CD4-positive, CD25-positive, alpha-beta regulatory T cell (primary cell): ENCODE measurements at regions not wholly inside any gene's neighbourhood (a gene's known extent, or its start where the extent isn't known, plus 50 kb on each side); places are given as distances from the start of the nearest gene placed in this dataset.
A peak's percentile ranks its signal among the peaks of the same experiment; 100 is the strongest.

ENCODE experiments used
- ATAC-seq, 2 donors: fragments of 150-1000 bp; cut with Tn5 transposase; one replicate each; pipeline ENCODE4 v1.10.0; 2021; ENCODE audit warnings: low read depth in 2 of 2, moderate number of reproducible peaks in 2 of 2, moderate library complexity in 1 of 2
- DNase-seq, 3 donors: peaks; one replicate each; pipeline versions ENCODE4 v3.0.0 to v3.0.0-alpha.2; 2012 to 2022; ENCODE audit warnings: mixed read lengths in 1 of 3
- H3K27ac ChIP-seq: one replicate; pipeline ENCODE4 v1.7.0; 2013; ENCODE audit warnings: mild to moderate bottlenecking, low read length; ENCODE audit not compliant: insufficient read depth, poor library complexity, severe bottlenecking
- H3K27me3 ChIP-seq: one replicate; pipeline ENCODE4 v1.7.0; 2013; ENCODE audit warnings: low read length; ENCODE audit not compliant: control insufficient read depth, insufficient read depth
- H3K36me3 ChIP-seq: one replicate; pipeline ENCODE4 v1.7.0; 2013; ENCODE audit warnings: mild to moderate bottlenecking, low read length, moderate library complexity; ENCODE audit not compliant: control insufficient read depth, insufficient read depth
- H3K4me1 ChIP-seq: 2 replicates; pipeline ENCODE4 v1.7.0; 2013; ENCODE audit warnings: mild to moderate bottlenecking, low read length; ENCODE audit not compliant: insufficient read depth, control insufficient read depth, poor library complexity, severe bottlenecking
- H3K4me3 ChIP-seq: one replicate; pipeline ENCODE4 v1.7.0; 2013; ENCODE audit warnings: low read depth, mild to moderate bottlenecking, low read length, moderate library complexity
- H3K9me3 ChIP-seq, 2 experiments: 1 replicate in 1 of 2; 2 replicates in 1 of 2; pipeline ENCODE4 v1.7.0; 2013; ENCODE audit warnings: low read length in 2 of 2, mild to moderate bottlenecking in 1 of 2, moderate library complexity in 1 of 2; ENCODE audit not compliant: control insufficient read depth in 2 of 2
- H3K27ac Mint-ChIP-seq, 3 donors: one replicate each; pipeline ENCODE4 v1.8.0; 2020 to 2022; ENCODE audit warnings: mild to moderate bottlenecking in 3 of 3, mixed read lengths in 3 of 3, moderate library complexity in 2 of 3
- H3K27me3 Mint-ChIP-seq: one replicate; pipeline ENCODE4 v1.8.0; 2022; ENCODE audit warnings: mild to moderate bottlenecking, mixed read lengths
- H3K36me3 Mint-ChIP-seq: one replicate; pipeline ENCODE4 v1.8.0; 2020; ENCODE audit warnings: mixed read lengths
- H3K4me1 Mint-ChIP-seq, 4 donors: one replicate each; pipeline ENCODE4 v1.8.0; 2020 to 2022; ENCODE audit warnings: mixed read lengths in 4 of 4, mild to moderate bottlenecking in 1 of 4
- H3K4me3 Mint-ChIP-seq, 4 donors: one replicate each; pipeline ENCODE4 v1.8.0; 2020 to 2022; ENCODE audit warnings: mild to moderate bottlenecking in 4 of 4, mixed read lengths in 4 of 4, moderate library complexity in 3 of 4
- H3K9me3 Mint-ChIP-seq, 7 donors: one replicate each; pipeline ENCODE4 v1.8.0; 2020 to 2022; ENCODE audit warnings: mixed read lengths in 7 of 7, mild to moderate bottlenecking in 3 of 7, moderate library complexity in 2 of 7

DNA sequence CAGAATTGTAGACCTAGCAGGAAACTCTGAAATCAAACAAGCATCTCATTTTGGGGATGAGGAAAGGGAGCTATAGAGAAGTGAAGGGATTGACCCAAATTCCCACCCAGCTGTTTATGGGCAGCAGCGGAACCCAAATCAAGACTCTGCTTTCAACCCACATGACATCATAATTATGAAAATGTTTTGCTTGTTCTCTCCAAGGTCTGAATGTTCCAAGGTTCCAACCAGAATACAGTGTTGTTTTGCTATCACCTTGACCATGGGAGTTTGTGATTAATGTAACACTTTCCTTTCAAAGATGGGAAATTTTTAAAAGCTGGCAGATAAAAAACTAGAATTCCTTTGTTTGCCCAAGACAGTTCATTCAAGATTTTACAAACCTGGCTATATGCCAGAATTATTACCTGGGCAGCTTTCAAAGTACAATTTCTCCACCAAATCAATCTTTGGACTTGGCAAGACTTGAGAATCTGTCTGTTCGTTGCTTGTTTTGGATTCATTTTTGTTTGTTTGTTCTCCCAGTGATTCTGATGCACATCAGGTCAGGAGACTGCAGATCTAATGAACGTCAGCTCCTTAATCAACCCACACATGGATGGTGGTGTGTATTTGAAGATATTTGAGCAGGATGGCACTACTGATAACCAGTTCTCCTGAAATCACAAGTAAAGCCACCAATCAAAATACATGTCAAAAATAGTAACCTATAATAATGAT lies 322.7 kb downstream of the FOXO1 start:
- no peak for DNase-seq

DNA sequence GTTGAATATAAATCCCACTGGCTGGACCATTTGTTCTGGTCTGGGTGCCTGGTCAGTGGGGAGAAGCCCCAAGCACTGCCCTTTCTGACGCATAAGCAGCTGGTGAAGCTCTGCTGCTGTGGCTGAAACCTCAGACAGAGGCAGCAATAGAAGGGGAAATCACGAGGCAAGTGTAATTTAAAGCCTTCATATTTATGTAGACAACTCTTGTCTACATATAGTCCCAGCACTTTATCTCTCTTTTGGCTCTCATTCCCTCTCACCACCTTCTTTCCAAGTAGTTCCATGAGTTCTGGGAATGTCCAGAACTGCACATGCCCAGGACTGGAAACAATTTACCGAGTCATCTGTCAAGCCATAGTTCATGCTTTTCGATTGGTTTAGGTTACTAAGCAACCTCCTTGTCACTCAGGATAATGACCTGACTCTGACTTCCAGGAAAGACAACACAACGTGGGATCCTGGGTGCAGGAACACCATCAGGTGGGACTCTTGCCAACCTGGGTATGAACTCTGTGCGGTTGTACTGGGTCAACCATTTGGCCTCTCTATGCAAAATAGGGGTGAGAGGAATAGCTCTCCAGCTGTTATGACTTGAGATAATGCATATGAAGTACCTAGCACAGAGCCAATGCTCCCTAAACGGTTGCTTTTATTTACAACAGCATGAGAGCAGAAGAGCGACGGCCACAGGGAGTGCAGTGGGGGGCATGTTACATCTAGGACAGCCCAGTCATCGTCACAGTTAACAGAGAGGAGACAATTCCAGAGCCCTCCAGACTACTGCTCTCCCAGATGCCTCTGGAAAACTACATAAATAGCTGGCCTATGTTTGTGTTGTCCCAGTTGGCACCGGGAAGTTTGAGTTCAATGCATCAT lies 321.9 kb downstream of the FOXO1 start:
- no peaks in the 10 kb centered on the region for H3K36me3 Mint-ChIP-seq
- Histone ChIP-seq H3K27ac (no peak overlapping the region), H3K4me1 (no peaks in the 10 kb centered on the region), H3K9me3 (no peaks in the 10 kb centered on the region), H3K27me3 (no peaks in the 10 kb centered on the region), H3K4me3 (no peak overlapping the region), H3K36me3 (no peaks in the 10 kb centered on the region)
- no peaks in the 10 kb centered on the region for H3K27me3 Mint-ChIP-seq
- peaks cover 0 to 15% (median under 1%) of the 10 kb centered on the region in 4 donors for H3K4me1 Mint-ChIP-seq
- H3K9me3 Mint-ChIP-seq, result peaks cover 0 to 1% (median 0%) of the 10 kb centered on the region in 7 donors
- DNase-seq (no peak), ATAC-seq (no peak)
- peak overlapping the region in 2 of 3 donors; percentile 28 to 52 for H3K27ac Mint-ChIP-seq
- H3K4me3 Mint-ChIP-seq, result no peak overlapping the region

More for the DNA sequence above, 322.7 kb downstream of the FOXO1 start:
- no peaks in the 10 kb centered on the region for H3K36me3 Mint-ChIP-seq
- Histone ChIP-seq H3K4me3 (no peak overlapping the region), H3K27me3 (no peaks in the 10 kb centered on the region), H3K9me3 (no peaks in the 10 kb centered on the region), H3K27ac (no peak overlapping the region), H3K36me3 (no peaks in the 10 kb centered on the region), H3K4me1 (no peaks in the 10 kb centered on the region)
- no peak for ATAC-seq
- H3K27me3 Mint-ChIP-seq, result no peaks in the 10 kb centered on the region
- peak overlapping the region in 1 of 3 donors; percentile 28 for H3K27ac Mint-ChIP-seq
- peaks cover 0 to 15% (median under 1%) of the 10 kb centered on the region in 4 donors for H3K4me1 Mint-ChIP-seq
- H3K9me3 Mint-ChIP-seq, result peaks cover 0 to 1% (median 0%) of the 10 kb centered on the region in 7 donors
- H3K4me3 Mint-ChIP-seq, result no peak overlapping the region

GRCh38 chr13:40345149-40345514 lies 321.3 kb downstream of the FOXO1 start:
- Mint-ChIP-seq H3K27me3 (no peaks in the 10 kb centered on the region), H3K27ac (peak overlapping the region in 1 of 3 donors; percentile 52), H3K36me3 (no peaks in the 10 kb centered on the region), H3K4me1 (peaks cover 0 to 11% (median under 1%) of the 10 kb centered on the region in 4 donors), H3K4me3 (no peak overlapping the region), H3K9me3 (peaks cover 0 to 2% (median 0%) of the 10 kb centered on the region in 7 donors)
- ATAC-seq, result no peak
- H3K36me3 ChIP-seq, result no peaks in the 10 kb centered on the region
- no peaks in the 10 kb centered on the region for H3K9me3 ChIP-seq
- no peaks in the 10 kb centered on the region for H3K4me1 ChIP-seq
- H3K27me3 ChIP-seq, result no peaks in the 10 kb centered on the region
- no peak for DNase-seq
- no peak overlapping the region for H3K4me3 ChIP-seq
- H3K27ac ChIP-seq, result no peak overlapping the region

- no peak overlapping the region for H3K27ac ChIP-seq
- DNase-seq (no peak), ATAC-seq (no peak)
- H3K4me1 Mint-ChIP-seq, result peaks cover 0 to 8% (median under 1%) of the 10 kb centered on the region in 4 donors
- H3K9me3 ChIP-seq, result no peaks in the 10 kb centered on the region
- no peaks in the 10 kb centered on the region for H3K27me3 Mint-ChIP-seq
- no peaks in the 10 kb centered on the region for H3K27me3 ChIP-seq
- H3K36me3 Mint-ChIP-seq, result no peaks in the 10 kb centered on the region
- H3K36me3 ChIP-seq, result no peaks in the 10 kb centered on the region
- no peaks in the 10 kb centered on the region for H3K4me1 ChIP-seq
- H3K27ac Mint-ChIP-seq, result peak overlapping the region in 1 of 3 donors; percentile 74
- H3K4me3 Mint-ChIP-seq, result no peak overlapping the region
- peaks cover 0 to 2% (median 0%) of the 10 kb centered on the region in 7 donors for H3K9me3 Mint-ChIP-seq
- H3K4me3 ChIP-seq, result no peak overlapping the region
Measured at GRCh38 chr13:40345654-40346372, 320.6 kb downstream of the FOXO1 start.

DNA sequence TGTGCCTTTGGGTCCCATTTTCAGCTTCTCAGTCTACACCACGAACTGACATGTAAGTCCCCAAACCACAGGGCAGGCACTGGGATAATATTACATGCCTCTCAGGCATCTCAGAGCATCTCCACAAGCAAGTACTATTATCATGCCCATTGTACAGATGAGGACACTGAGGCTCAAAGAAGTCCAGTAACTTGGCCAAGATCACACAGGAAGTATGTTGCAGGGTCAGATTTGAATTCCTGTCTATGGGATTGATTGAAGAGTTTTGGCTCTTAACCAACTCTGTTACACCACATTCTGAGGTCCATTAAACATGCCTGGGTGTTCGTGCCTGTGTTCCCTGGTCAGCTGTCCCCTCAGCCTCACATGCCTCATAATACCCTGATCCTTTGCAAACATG lies 319.8 kb downstream of the FOXO1 start:
- Mint-ChIP-seq H3K4me1 (peaks cover 0 to 8% (median 3%) of the 10 kb centered on the region in 4 donors), H3K36me3 (no peaks in the 10 kb centered on the region), H3K4me3 (no peak overlapping the region), H3K27ac (no peak overlapping the region), H3K27me3 (no peaks in the 10 kb centered on the region), H3K9me3 (peaks cover 0 to 2% (median 0%) of the 10 kb centered on the region in 7 donors)
- no peak for DNase-seq
- no peaks in the 10 kb centered on the region for H3K4me1 ChIP-seq
- no peak overlapping the region for H3K27ac ChIP-seq
- H3K9me3 ChIP-seq, result no peaks in the 10 kb centered on the region
- no peaks in the 10 kb centered on the region for H3K27me3 ChIP-seq
- no peaks in the 10 kb centered on the region for H3K36me3 ChIP-seq
- no peak overlapping the region for H3K4me3 ChIP-seq
- ATAC-seq, result no peak

DNA sequence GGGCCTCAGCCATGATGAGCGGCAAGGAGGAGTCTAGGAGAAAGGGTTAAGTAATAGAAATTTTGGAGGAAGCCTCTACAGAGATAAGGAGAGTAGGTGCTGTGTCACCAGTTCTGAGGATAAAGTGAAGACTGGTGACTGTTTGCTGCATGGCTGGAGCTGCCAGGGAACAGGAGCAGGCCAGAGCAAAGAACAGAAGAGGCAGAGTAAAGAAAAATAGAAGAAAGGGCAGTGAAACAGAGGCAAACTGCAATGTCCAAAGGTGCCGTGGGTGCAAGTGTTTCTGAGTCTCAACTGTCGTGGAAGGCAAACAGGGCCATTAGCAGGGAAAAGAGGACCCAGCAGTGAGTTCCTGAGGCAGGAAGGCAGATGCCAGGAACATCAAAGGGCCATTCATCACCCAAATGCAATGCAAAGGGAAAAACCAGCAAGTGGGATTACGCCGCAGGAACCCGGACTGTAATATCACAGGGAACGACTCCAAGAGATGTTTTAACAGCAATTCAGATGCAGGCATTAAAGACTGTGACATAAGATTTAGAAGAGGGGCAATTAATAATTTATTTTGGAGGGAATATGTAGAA lies 318.3 kb downstream of the FOXO1 start:
- Mint-ChIP-seq H3K27ac (peak overlapping the region in 2 of 3 donors; percentile 14 to 34), H3K9me3 (peaks cover 0 to 2% (median 0%) of the 10 kb centered on the region in 7 donors), H3K4me1 (peaks cover 0 to 8% (median 4%) of the 10 kb centered on the region in 4 donors), H3K4me3 (peak overlapping the region in 1 of 4 donors; percentile 14), H3K27me3 (no peaks in the 10 kb centered on the region), H3K36me3 (no peaks in the 10 kb centered on the region)
- H3K9me3 ChIP-seq, result no peaks in the 10 kb centered on the region
- H3K27me3 ChIP-seq, result no peaks in the 10 kb centered on the region
- H3K36me3 ChIP-seq, result no peaks in the 10 kb centered on the region
- no peak for ATAC-seq
- no peak for DNase-seq
- no peak overlapping the region for H3K4me3 ChIP-seq
- H3K27ac ChIP-seq, result no peak overlapping the region
- H3K4me1 ChIP-seq, result no peaks in the 10 kb centered on the region

GRCh38 chr13:40350283-40350992 lies 316.0 kb downstream of the FOXO1 start:
- Histone ChIP-seq H3K4me1 (no peaks in the 10 kb centered on the region), H3K27ac (no peak overlapping the region), H3K4me3 (no peak overlapping the region), H3K36me3 (no peaks in the 10 kb centered on the region), H3K9me3 (no peaks in the 10 kb centered on the region), H3K27me3 (no peaks in the 10 kb centered on the region)
- DNase-seq (no peak), ATAC-seq (no peak)
- H3K36me3 Mint-ChIP-seq, result no peaks in the 10 kb centered on the region
- no peaks in the 10 kb centered on the region for H3K27me3 Mint-ChIP-seq
- H3K4me1 Mint-ChIP-seq, result peaks cover 4 to 8% (median 5%) of the 10 kb centered on the region in 4 donors
- H3K27ac Mint-ChIP-seq, result peak overlapping the region in 1 of 3 donors; percentile 48
- H3K4me3 Mint-ChIP-seq, result no peak overlapping the region
- peaks cover 0 to 3% (median 0%) of the 10 kb centered on the region in 7 donors for H3K9me3 Mint-ChIP-seq
